PC-3 (cell line): ENCODE measurements at regions not wholly inside any gene's neighbourhood (a gene's known extent, or its start where the extent isn't known, plus 50 kb on each side); places are given as distances from the start of the nearest gene placed in this dataset.

ENCODE experiments used
- ATAC-seq: fragments of 200-7000 bp; cut with Tn5 transposase; 2 replicates; pipeline ENCODE4 v1.9.1; 2020; ENCODE audit warnings: mild to moderate bottlenecking, moderate library complexity
- BruUV-seq: library from RNA; stranded (reverse); fragments of 400-500 nt; replicated peaks from 2 replicates; lab custom pipeline; 2021; lab: Mats Ljungman, UMichigan
- CTCF ChIA-PET: fragments of 300-600 bp; sonication (Branson Sonifier 250); formaldehyde crosslinking; loops from one replicate; lab custom pipeline; 2022; ENCODE audit warnings: antibody characterized with exemption; lab: Charles Lee
- POLR2A ChIA-PET: fragments of 300-600 bp; sonication (Branson Sonifier 250); formaldehyde crosslinking; loops from one replicate; lab custom pipeline; 2022; ENCODE audit warnings: antibody characterized with exemption; ENCODE audit not compliant: unreplicated experiment; lab: Charles Lee
- DNase-seq: peaks from one replicate; pipeline ENCODE4 v3.0.0-alpha.2; 2015
- H2AFZ ChIP-seq: fragments of 300-600 bp; sonication (generic); 2 replicates; pipeline ENCODE4 v1.6.0; 2016; ENCODE audit warnings: antibody characterized with exemption, low read length
- H3F3A ChIP-seq: fragments of 300-600 bp; sonication (generic); one replicate; pipeline ENCODE4 v1.6.0; 2017; ENCODE audit warnings: antibody characterized with exemption, low read length, control low read depth, mild to moderate bottlenecking; ENCODE audit not compliant: unreplicated experiment
- H3K27ac ChIP-seq: fragments of 300-600 bp; sonication (generic); 2 replicates; pipeline ENCODE4 v1.5.1; 2016; ENCODE audit warnings: mild to moderate bottlenecking, low read length
- H3K27me3 ChIP-seq: fragments of 300-600 bp; sonication (generic); 2 replicates; pipeline ENCODE4 v1.6.1; 2016; ENCODE audit warnings: low read length, mixed read lengths
- H3K36me3 ChIP-seq: fragments of 300-600 bp; sonication (generic); 2 replicates; pipeline ENCODE4 v1.6.1; 2016; ENCODE audit warnings: low read depth, mixed run types, low read length, mixed read lengths
- H3K4me1 ChIP-seq: fragments of 300-600 bp; sonication (generic); 2 replicates; pipeline ENCODE4 v1.5.1; 2016; ENCODE audit warnings: low read length; ENCODE audit not compliant: insufficient read depth
- H3K4me2 ChIP-seq: fragments of 300-600 bp; sonication (generic); 2 replicates; pipeline ENCODE4 v1.6.0; 2016; ENCODE audit warnings: low read length
- H3K4me3 ChIP-seq: fragments of 300-600 bp; sonication (generic); 2 replicates; pipeline ENCODE4 v1.5.1; 2016; ENCODE audit warnings: mild to moderate bottlenecking, low read length, mixed read lengths
- H3K79me2 ChIP-seq: fragments of 300-600 bp; sonication (generic); 2 replicates; pipeline ENCODE4 v1.6.1; 2017; ENCODE audit warnings: low read length, mixed read lengths
- H3K9ac ChIP-seq: fragments of 300-600 bp; sonication (generic); 2 replicates; pipeline ENCODE4 v1.6.0; 2016; ENCODE audit warnings: mild to moderate bottlenecking, low read length
- H3K9me2 ChIP-seq: fragments of 300-600 bp; sonication (generic); replicated peaks from 2 replicates; pipeline ENCODE4 v1.6.1; 2016; ENCODE audit warnings: mixed run types, low read length, mixed read lengths
- H3K9me3 ChIP-seq: fragments of 300-600 bp; sonication (generic); 2 replicates; pipeline ENCODE4 v1.6.1; 2016; ENCODE audit warnings: low read length, mixed read lengths
- H4K20me1 ChIP-seq: fragments of 300-600 bp; sonication (generic); 2 replicates; pipeline ENCODE4 v1.6.1; 2016; ENCODE audit warnings: low read length, mixed read lengths
- EZH2 ChIP-seq: fragments of 300-600 bp; sonication (generic); IDR thresholded peaks from one replicate; pipeline ENCODE4 v1.6.1; 2017; ENCODE audit warnings: antibody characterized with exemption, mild to moderate bottlenecking, low read length; ENCODE audit not compliant: unreplicated experiment
- EZH2phosphoT487 ChIP-seq: fragments of 300-600 bp; sonication (generic); IDR thresholded peaks from 2 replicates; pipeline ENCODE4 v1.6.1; 2018; ENCODE audit warnings: mild to moderate bottlenecking, antibody characterized with exemption, low read length, borderline replicate concordance
- intact Hi-C: fragments of 100-400 bp; cut with micrococcal nuclease; formaldehyde crosslinking; loops from 2 replicates; pipeline ENCODE4 v1.9.0; 2023
- TF ChIP-seq, protein P1 (sequence below): fragments of 300-600 bp; sonication (generic); conservative IDR thresholded peaks from 2 replicates; pipeline ENCODE4 v1.5.1; 2017; ENCODE audit warnings: antibody characterized with exemption, low read depth, mild to moderate bottlenecking, low read length

DNA sequence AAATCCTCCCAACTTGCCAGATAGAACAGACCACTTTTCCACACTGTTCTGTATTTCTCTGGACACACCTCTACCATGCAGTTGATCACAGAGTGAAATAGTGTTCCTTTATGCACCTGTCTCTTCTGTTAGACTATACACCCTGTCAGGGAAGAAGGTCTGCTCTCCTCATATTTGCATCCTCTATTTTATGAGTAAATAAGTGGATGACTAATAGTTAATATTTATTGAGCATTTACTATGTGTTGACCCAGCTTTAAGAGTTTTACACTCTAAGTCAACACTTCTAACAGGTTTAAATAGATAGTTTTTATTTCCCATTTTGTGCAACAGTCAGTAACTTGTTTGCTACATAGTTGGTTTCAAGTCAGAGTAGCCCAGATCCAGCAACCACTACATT is 452.8 kb upstream of the MPDZ start:
- H3K27ac ChIP-seq, result peak overlapping the region; percentile 41; the same call in 1 of the 2 replicates
- H3K9me2 ChIP-seq, result no peaks in the 10 kb centered on the region
- peaks cover 24% of the 10 kb centered on the region; the same call in 1 of the 2 replicates for H3K4me1 ChIP-seq
- CTCF ChIA-PET, result no interaction called here
- H3K4me3 ChIP-seq, result no peak overlapping the region
- no peaks in the 10 kb centered on the region for H3K36me3 ChIP-seq
- TF ChIP-seq EZH2 (no peak), EZH2phosphoT487 (no peak)
- TF ChIP-seq, protein P1, sequence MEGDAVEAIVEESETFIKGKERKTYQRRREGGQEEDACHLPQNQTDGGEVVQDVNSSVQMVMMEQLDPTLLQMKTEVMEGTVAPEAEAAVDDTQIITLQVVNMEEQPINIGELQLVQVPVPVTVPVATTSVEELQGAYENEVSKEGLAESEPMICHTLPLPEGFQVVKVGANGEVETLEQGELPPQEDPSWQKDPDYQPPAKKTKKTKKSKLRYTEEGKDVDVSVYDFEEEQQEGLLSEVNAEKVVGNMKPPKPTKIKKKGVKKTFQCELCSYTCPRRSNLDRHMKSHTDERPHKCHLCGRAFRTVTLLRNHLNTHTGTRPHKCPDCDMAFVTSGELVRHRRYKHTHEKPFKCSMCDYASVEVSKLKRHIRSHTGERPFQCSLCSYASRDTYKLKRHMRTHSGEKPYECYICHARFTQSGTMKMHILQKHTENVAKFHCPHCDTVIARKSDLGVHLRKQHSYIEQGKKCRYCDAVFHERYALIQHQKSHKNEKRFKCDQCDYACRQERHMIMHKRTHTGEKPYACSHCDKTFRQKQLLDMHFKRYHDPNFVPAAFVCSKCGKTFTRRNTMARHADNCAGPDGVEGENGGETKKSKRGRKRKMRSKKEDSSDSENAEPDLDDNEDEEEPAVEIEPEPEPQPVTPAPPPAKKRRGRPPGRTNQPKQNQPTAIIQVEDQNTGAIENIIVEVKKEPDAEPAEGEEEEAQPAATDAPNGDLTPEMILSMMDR, result no peak
- peak; percentile 73 for ATAC-seq
- no TSS peak for BruUV-seq
- intact Hi-C loops, result no loop called here
- H3F3A ChIP-seq, result no peaks in the 10 kb centered on the region
- H3K9me3 ChIP-seq, result no peaks in the 10 kb centered on the region
- no peak overlapping the region for H2AFZ ChIP-seq
- no peaks in the 10 kb centered on the region for H3K79me2 ChIP-seq
- H3K9ac ChIP-seq, result no peak overlapping the region
- no peak overlapping the region for H3K4me2 ChIP-seq
- peak; percentile 36 for DNase-seq
- no peaks in the 10 kb centered on the region for H3K27me3 ChIP-seq
- POLR2A ChIA-PET, result no interaction called here
- no peaks in the 10 kb centered on the region for H4K20me1 ChIP-seq

DNA sequence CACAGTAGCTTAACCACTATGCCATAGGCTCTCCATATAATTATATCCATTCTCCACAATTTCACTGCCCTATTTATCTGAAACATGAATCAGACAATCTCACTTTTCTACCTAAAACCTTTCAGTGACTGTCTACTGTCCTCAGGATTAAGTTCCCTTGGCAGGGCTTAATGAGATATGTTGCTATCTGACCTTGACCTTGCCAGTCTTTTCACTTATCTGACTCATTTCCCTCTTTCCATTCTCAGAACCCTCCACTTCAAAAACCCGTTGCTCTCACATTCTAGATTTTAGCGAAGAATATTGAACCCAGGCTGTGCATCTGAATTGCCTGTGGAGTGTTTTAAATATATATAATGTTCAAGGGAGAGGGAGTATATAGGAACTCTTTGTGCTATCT is 452.1 kb upstream of the MPDZ start:
- TF ChIP-seq EZH2phosphoT487 (no peak), EZH2 (no peak)
- TF ChIP-seq, protein P1, result no peak
- no peaks in the 10 kb centered on the region for H3K79me2 ChIP-seq
- peaks cover 24% of the 10 kb centered on the region; the same call in 1 of the 2 replicates for H3K4me1 ChIP-seq
- intact Hi-C loops, result no loop called here
- H3K9me3 ChIP-seq, result no peaks in the 10 kb centered on the region
- H3K9ac ChIP-seq, result no peak overlapping the region
- no peaks in the 10 kb centered on the region for H3K27me3 ChIP-seq
- no peak overlapping the region for H3K4me3 ChIP-seq
- H3F3A ChIP-seq, result no peaks in the 10 kb centered on the region
- BruUV-seq, result no TSS peak
- no peak for ATAC-seq
- POLR2A ChIA-PET, result no interaction called here
- no peaks in the 10 kb centered on the region for H3K9me2 ChIP-seq
- DNase-seq, result no peak
- no peaks in the 10 kb centered on the region for H3K36me3 ChIP-seq
- no peaks in the 10 kb centered on the region for H4K20me1 ChIP-seq
- no peak overlapping the region for H2AFZ ChIP-seq
- CTCF ChIA-PET, result no interaction called here
- no peak overlapping the region for H3K4me2 ChIP-seq
- H3K27ac ChIP-seq, result no peak overlapping the region

DNA sequence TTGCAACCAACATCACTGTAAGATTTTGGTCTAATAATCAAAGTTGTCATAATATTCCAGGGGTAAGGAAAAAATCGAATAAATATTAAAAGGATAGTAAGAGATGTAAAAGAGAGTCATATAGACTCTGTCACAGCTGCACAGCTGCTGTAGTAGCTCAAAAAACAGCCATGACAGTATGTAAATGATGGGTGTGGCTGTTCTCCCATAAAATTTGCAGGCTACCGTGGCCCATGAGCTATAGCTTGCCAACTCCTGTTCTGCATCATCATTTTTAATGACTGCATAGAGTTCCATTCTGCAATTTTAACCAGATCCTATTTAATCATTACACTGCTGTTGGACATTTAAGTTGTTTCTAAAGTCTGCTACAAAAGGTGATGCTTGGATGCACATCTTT is 450.5 kb upstream of the MPDZ start:
- intact Hi-C loops, result no loop called here
- ATAC-seq (no peak), DNase-seq (no peak)
- ChIA-PET CTCF (no interaction called here), POLR2A (no interaction called here)
- no peaks in the 10 kb centered on the region for H3F3A ChIP-seq
- no peak overlapping the region for H2AFZ ChIP-seq
- no TSS peak for BruUV-seq
- no peak overlapping the region for H3K4me3 ChIP-seq
- TF ChIP-seq EZH2, result no peak
- TF ChIP-seq, protein P1, result no peak
- no peak for TF ChIP-seq EZH2phosphoT487
- no peak overlapping the region for H3K27ac ChIP-seq
- H3K9me3 ChIP-seq, result no peaks in the 10 kb centered on the region
- peaks cover 24% of the 10 kb centered on the region; the same call in 1 of the 2 replicates for H3K4me1 ChIP-seq
- no peak overlapping the region for H3K9ac ChIP-seq
- no peaks in the 10 kb centered on the region for H4K20me1 ChIP-seq
- no peak overlapping the region for H3K4me2 ChIP-seq
- no peaks in the 10 kb centered on the region for H3K79me2 ChIP-seq
- H3K27me3 ChIP-seq, result no peaks in the 10 kb centered on the region
- no peaks in the 10 kb centered on the region for H3K9me2 ChIP-seq
- H3K36me3 ChIP-seq, result no peaks in the 10 kb centered on the region
